Endothelial cell of umbilical vein (primary cell): ENCODE measurements at regions not wholly inside any gene's neighbourhood (a gene's known extent, or its start where the extent isn't known, plus 50 kb on each side); places are given as distances from the start of the nearest gene placed in this dataset.
A peak's percentile ranks its signal among the peaks of the same experiment; 100 is the strongest.

ENCODE experiments used
- BruUV-seq: library from RNA; stranded (reverse); fragments of 400-500 nt; replicated peaks from 2 replicates; lab custom pipeline; 2021; lab: Mats Ljungman, UMichigan
- CTCF ChIA-PET: fragments of 300-600, 350-600 bp; sonication (Branson Sonifier 250); formaldehyde crosslinking; loops from one replicate; lab custom pipeline; 2021; ENCODE audit warnings: antibody characterized with exemption, inconsistent platforms; lab: Charles Lee
- POLR2A ChIA-PET: fragments of 300-600, 350-600 bp; sonication (Branson Sonifier 250); formaldehyde crosslinking; loops from one replicate; lab custom pipeline; 2021; ENCODE audit warnings: antibody characterized with exemption, inconsistent platforms; lab: Charles Lee
- DNase-seq: peaks from one replicate; pipeline ENCODE4 v3.0.0-alpha.2; 2011; ENCODE audit warnings: low read depth, low spot score
- FAIRE-seq: peaks from 2 replicates; lab custom pipeline; 2011; peaks lifted over from hg19 to GRCh38; lab: Jason Lieb, UNC
- H2AFZ ChIP-seq: 2 replicates; pipeline ENCODE4 v1.6.0; 2012; ENCODE audit warnings: low read depth, low read length, control low read depth, inconsistent platforms
- H3K27ac ChIP-seq: 2 replicates; pipeline ENCODE4 v1.5.1; 2011; ENCODE audit warnings: low read depth, mild to moderate bottlenecking, control low read depth, low read length, moderate library complexity; ENCODE audit not compliant: insufficient read depth
- H3K27me3 ChIP-seq, 2 experiments: 2 replicates each; pipeline versions ENCODE4 v1.6.0 to v1.6.1; 2011; ENCODE audit warnings: low read length in 2 of 2, mixed read lengths in 1 of 2; ENCODE audit not compliant: control insufficient read depth in 2 of 2, insufficient read depth in 2 of 2
- H3K36me3 ChIP-seq, 2 experiments: 2 replicates in 1 of 2; 3 replicates in 1 of 2; pipeline ENCODE4 v1.5.1; 2011; ENCODE audit warnings: low read length in 2 of 2, mild to moderate bottlenecking in 1 of 2, moderate library complexity in 1 of 2; ENCODE audit not compliant: control insufficient read depth in 2 of 2, insufficient read depth in 2 of 2; ENCODE audit errors: extremely low read depth in 1 of 2
- H3K4me1 ChIP-seq: 3 replicates; pipeline ENCODE4 v1.5.1; 2011; ENCODE audit warnings: mild to moderate bottlenecking, low read length; ENCODE audit not compliant: control insufficient read depth, insufficient read depth; ENCODE audit errors: extremely low read depth
- H3K4me2 ChIP-seq: 2 replicates; pipeline ENCODE4 v1.6.1; 2011; ENCODE audit warnings: low read length, control low read depth, mixed read lengths; ENCODE audit not compliant: insufficient read depth
- H3K4me3 ChIP-seq, 3 experiments: fragments of 200-600 bp in 1 of 3; sonication (generic), shearing (Covaris generic) in 1 of 3; replicated peaks in 1 of 3; 2 replicates each; pipeline ENCODE4 v1.5.1; 2011 to 2016; ENCODE audit warnings: control low read depth in 3 of 3, low read length in 3 of 3, mild to moderate bottlenecking in 2 of 3, inconsistent platforms in 1 of 3, low read depth in 1 of 3, moderate library complexity in 1 of 3; ENCODE audit not compliant: insufficient read depth in 1 of 3
- H3K79me2 ChIP-seq: 2 replicates; pipeline ENCODE4 v1.6.0; 2012; ENCODE audit warnings: low read length, inconsistent platforms; ENCODE audit not compliant: control insufficient read depth, insufficient read depth
- H3K9ac ChIP-seq: replicated peaks from 2 replicates; pipeline ENCODE3; 2011; ENCODE audit warnings: low read length, control low read depth; ENCODE audit not compliant: insufficient read depth; ENCODE audit errors: extremely low read depth
- H3K9me1 ChIP-seq: replicated peaks from 3 replicates; pipeline ENCODE4 v1.6.0; 2011; ENCODE audit warnings: mild to moderate bottlenecking, low read length; ENCODE audit not compliant: control insufficient read depth, insufficient read depth; ENCODE audit errors: extremely low read depth
- H3K9me3 ChIP-seq: replicated peaks from 2 replicates; pipeline ENCODE4 v1.5.1; 2012; ENCODE audit warnings: low read length, inconsistent platforms; ENCODE audit not compliant: control insufficient read depth, insufficient read depth
- H4K20me1 ChIP-seq: replicated peaks from 2 replicates; pipeline ENCODE3; 2011; ENCODE audit warnings: mild to moderate bottlenecking, low read length; ENCODE audit not compliant: control insufficient read depth, insufficient read depth; ENCODE audit errors: extremely low read depth
- CTCF ChIP-seq, 2 donors: IDR thresholded peaks; 1 replicate in 1 of 2; 2 replicates in 1 of 2; pipeline ENCODE4 v1.5.1; 2011; ENCODE audit warnings: low read length in 2 of 2, mild to moderate bottlenecking in 2 of 2, moderate library complexity in 2 of 2, control low read depth in 1 of 2, inconsistent platforms in 1 of 2, low read depth in 1 of 2; ENCODE audit not compliant: insufficient read depth in 1 of 2; ENCODE audit errors: extremely low read depth in 1 of 2
- EZH2 ChIP-seq: IDR thresholded peaks from 2 replicates; pipeline ENCODE4 v1.6.1; 2012; ENCODE audit warnings: borderline replicate concordance, low read depth, mild to moderate bottlenecking, moderate library complexity, low read length, inconsistent platforms; ENCODE audit not compliant: severe bottlenecking
- FOS ChIP-seq: IDR thresholded peaks from 2 replicates; pipeline ENCODE4 v1.6.1; 2011; ENCODE audit warnings: mild to moderate bottlenecking, low read length, moderate library complexity, borderline replicate concordance; ENCODE audit not compliant: insufficient read depth
- GATA2 ChIP-seq: IDR thresholded peaks from 2 replicates; pipeline ENCODE4 v1.7.0; 2011; ENCODE audit warnings: low read depth, mild to moderate bottlenecking, moderate library complexity, mixed read lengths, low read length; ENCODE audit not compliant: insufficient read length, insufficient read depth
- JUN ChIP-seq: IDR thresholded peaks from 2 replicates; pipeline ENCODE4 v1.6.1; 2011; ENCODE audit warnings: borderline replicate concordance, low read depth; ENCODE audit not compliant: insufficient read length, insufficient read depth
- MAX ChIP-seq: IDR thresholded peaks from 2 replicates; pipeline ENCODE4 v1.6.1; 2011; ENCODE audit not compliant: insufficient read depth, insufficient read length
- MYC ChIP-seq: IDR thresholded peaks from one replicate; pipeline ENCODE4 v1.6.1; 2011; ENCODE audit warnings: mild to moderate bottlenecking, low read depth, low read length
- POLR2A ChIP-seq: IDR thresholded peaks from 2 replicates; pipeline ENCODE4 v1.6.1; 2012; ENCODE audit warnings: low read depth, mild to moderate bottlenecking, control low read depth, low read length
- POLR2AphosphoS5 ChIP-seq: IDR thresholded peaks from 2 replicates; pipeline ENCODE4 v1.6.1; 2012; ENCODE audit warnings: low read depth, mild to moderate bottlenecking, control low read depth, low read length, moderate library complexity; ENCODE audit not compliant: insufficient read depth
- dilution Hi-C: fragments of 300-500 bp; cut with MboI; formaldehyde crosslinking; loops from one replicate; pipeline ENCODE4 v1.15.0; 2019; ENCODE audit warnings: low sequenced_read_pairs; ENCODE audit not compliant: extremely low pct_ligation_motif_present
- intact Hi-C: fragments of 100-400 bp; cut with micrococcal nuclease; formaldehyde crosslinking; loops from one replicate; pipeline ENCODE4 v1.10.0; 2022

DNA sequence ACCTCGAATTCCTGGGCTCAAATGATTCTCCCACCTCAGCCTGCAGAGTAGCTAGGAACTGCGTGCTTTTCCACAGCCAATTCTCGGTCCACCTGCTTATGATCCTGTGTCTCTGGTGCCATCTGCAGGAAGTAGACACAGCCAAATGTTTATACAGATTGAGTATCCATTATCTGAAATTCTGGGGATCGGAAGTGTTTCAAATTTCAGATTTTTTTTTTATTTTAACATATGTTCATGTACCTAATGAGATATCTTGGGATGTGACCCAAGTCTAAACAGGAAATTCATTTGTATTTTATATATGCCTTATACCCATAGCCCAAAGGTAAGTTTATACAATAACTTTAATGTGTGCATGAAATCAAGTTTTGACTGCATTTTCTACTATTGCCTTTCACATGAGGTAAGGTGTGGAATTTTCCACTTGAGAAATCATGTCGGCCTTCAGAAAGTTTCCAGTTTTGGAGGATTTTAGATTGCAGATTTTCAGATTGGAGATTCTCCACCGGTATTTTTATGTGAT, 89.5 kb downstream of the ESM1 start:
- POLR2A ChIA-PET: no interaction called here
- Histone ChIP-seq H4K20me1 (no peaks in the 10 kb centered on the region), H3K4me3 (no peak overlapping the region), H3K9me3 (no peaks in the 10 kb centered on the region), H3K79me2 (no peaks in the 10 kb centered on the region), H2AFZ (no peak overlapping the region), H3K27me3 (peaks cover 0 to 2% of the 10 kb centered on the region in 2 experiments), H3K4me1 (peaks cover 1% of the 10 kb centered on the region), H3K36me3 (no peaks in the 10 kb centered on the region), H3K9ac (no peak overlapping the region), H3K27ac (no peak overlapping the region), H3K4me2 (no peak overlapping the region), H3K9me1 (no peaks in the 10 kb centered on the region)
- intact Hi-C loops: loop anchor here (1.0 kb wide), 2 partner anchors 379 to 453 kb away; partner anchors contain the start of gene SNX18
- DNase-seq (peak; percentile 40), FAIRE-seq (peak; percentile 70)
- dilution Hi-C loops: no loop called here
- CTCF ChIA-PET: interaction anchor here (0.9 to 2.5 kb wide), 17 partner anchors 7 to 652 kb away, joined by 3 to 22 read pairs (median 6); partner anchors contain the start of genes GPX8 and SNX18
- TF ChIP-seq CTCF (IDR thresholded peaks at IDR 0.05; ENCODE audit: extremely low read depth in 1 of 2, insufficient read depth in 1 of 2, low read depth in 1 of 2, low read length in 2 of 2) (peak; percentile 7 to 10), POLR2AphosphoS5 (no peak)
- BruUV-seq: no TSS peak

GRCh38 chr5:54894957-54895815, 90.2 kb downstream of the ESM1 start:
- H3K4me2 ChIP-seq: no peak overlapping the region
- H2AFZ ChIP-seq: no peak overlapping the region
- ChIA-PET POLR2A (no interaction called here), CTCF (interaction anchor here (0.9 to 2.5 kb wide), 18 partner anchors 8 to 651 kb away, joined by 3 to 22 read pairs (median 6); partner anchors contain the start of genes GPX8 and SNX18)
- no peaks in the 10 kb centered on the region for H3K9me3 ChIP-seq
- H3K4me3 ChIP-seq: no peak overlapping the region
- dilution Hi-C loops (no loop called here), intact Hi-C loops (loop anchor here (1.0 kb wide), 2 partner anchors 378 to 452 kb away; partner anchors contain the start of gene SNX18)
- no TSS peak for BruUV-seq
- H3K36me3 ChIP-seq: no peaks in the 10 kb centered on the region
- H3K9ac ChIP-seq: no peak overlapping the region
- H3K79me2 ChIP-seq: no peaks in the 10 kb centered on the region
- DNase-seq: no peak
- no peak overlapping the region for H3K27ac ChIP-seq
- peaks cover 0 to 2% of the 10 kb centered on the region in 2 experiments for H3K27me3 ChIP-seq
- FAIRE-seq: no peak
- peaks cover 1% of the 10 kb centered on the region for H3K4me1 ChIP-seq
- H3K9me1 ChIP-seq: no peaks in the 10 kb centered on the region
- TF ChIP-seq POLR2A (no peak), CTCF (IDR thresholded peaks at IDR 0.05; ENCODE audit: extremely low read depth in 1 of 2, insufficient read depth in 1 of 2, low read depth in 1 of 2, low read length in 2 of 2) (no peak), JUN (no peak), POLR2AphosphoS5 (no peak), MYC (no peak), FOS (no peak), EZH2 (no peak), GATA2 (no peak), MAX (no peak)
- H4K20me1 ChIP-seq: no peaks in the 10 kb centered on the region
